Caco-2 (cell line): ENCODE measurements at regions not wholly inside any gene's neighbourhood (a gene's known extent, or its start where the extent isn't known, plus 50 kb on each side); places are given as distances from the start of the nearest gene placed in this dataset.
"Not testable (repeated sequence)": the region's sequence is repeated elsewhere in the genome, so short reads cannot be mapped to it uniquely, and the experiment has no call there.

ENCODE experiments used
- BruUV-seq: library from RNA; stranded (reverse); fragments of 400-500 nt; replicated peaks from 2 replicates; lab custom pipeline; 2021; lab: Mats Ljungman, UMichigan
- CTCF ChIA-PET: fragments of 300-600 bp; sonication (Branson Sonifier 250); formaldehyde crosslinking; loops from one replicate; lab custom pipeline; 2022; ENCODE audit warnings: antibody characterized with exemption; lab: Charles Lee
- POLR2A ChIA-PET: fragments of 300-600 bp; sonication (Branson Sonifier 250); formaldehyde crosslinking; loops from one replicate; lab custom pipeline; 2022; ENCODE audit warnings: antibody characterized with exemption; lab: Charles Lee
- DNase-seq, 2 experiments: peaks; one replicate each; pipeline versions ENCODE4 v3.0.0 to v3.0.0-alpha.2; 2020 to 2022
- H3K27me3 ChIP-seq: replicated peaks from 2 replicates; pipeline ENCODE4 v1.6.0; 2011; ENCODE audit warnings: low read length; ENCODE audit not compliant: control insufficient read depth, insufficient read depth
- H3K36me3 ChIP-seq: 2 replicates; pipeline ENCODE4 v1.5.1; 2011; ENCODE audit warnings: low read length; ENCODE audit not compliant: control insufficient read depth, insufficient read depth
- H3K4me1 ChIP-seq: fragments of 250-450 bp; sonication (Bioruptor Pico); 2 replicates; pipeline ENCODE4 v1.5.1; 2020; ENCODE audit warnings: mild to moderate bottlenecking
- H3K4me3 ChIP-seq: 2 replicates; pipeline ENCODE4 v1.5.1; 2011; ENCODE audit warnings: low read depth, mild to moderate bottlenecking, control low read depth, low read length
- H3K9me3 ChIP-seq: fragments of 250-450 bp; sonication (Bioruptor Pico); 2 replicates; pipeline ENCODE4 v1.5.1; 2020; ENCODE audit warnings: mild to moderate bottlenecking, moderate library complexity
- H3K27ac Mint-ChIP-seq: one replicate; pipeline ENCODE4 v1.8.0; 2022; ENCODE audit warnings: mixed read lengths; ENCODE audit not compliant: unreplicated experiment
- H3K27me3 Mint-ChIP-seq: one replicate; pipeline ENCODE4 v1.8.0; 2022; ENCODE audit warnings: mixed read lengths; ENCODE audit not compliant: insufficient read depth, unreplicated experiment
- H3K36me3 Mint-ChIP-seq: one replicate; pipeline ENCODE4 v1.8.0; 2022; ENCODE audit warnings: mild to moderate bottlenecking, mixed read lengths; ENCODE audit not compliant: insufficient read depth, unreplicated experiment
- H3K4me1 Mint-ChIP-seq: one replicate; pipeline ENCODE4 v1.8.0; 2022; ENCODE audit warnings: low read depth, mixed read lengths; ENCODE audit not compliant: unreplicated experiment
- H3K4me3 Mint-ChIP-seq: one replicate; pipeline ENCODE4 v1.8.0; 2022; ENCODE audit warnings: mild to moderate bottlenecking, moderate library complexity, mixed read lengths; ENCODE audit not compliant: unreplicated experiment
- H3K9me3 Mint-ChIP-seq: one replicate; pipeline ENCODE4 v1.8.0; 2022; ENCODE audit warnings: mixed read lengths; ENCODE audit not compliant: unreplicated experiment
- intact Hi-C: fragments of 100-400 bp; cut with micrococcal nuclease; formaldehyde crosslinking; loops from one replicate; pipeline ENCODE4 v1.10.0; 2022; ENCODE audit not compliant: unreplicated experiment
- TF ChIP-seq, protein P1 (sequence below), 2 experiments: fragments of 200-600 bp in 1 of 2; IDR thresholded peaks; 1 replicate in 1 of 2; 2 replicates in 1 of 2; pipeline versions ENCODE4 v1.5.1 to v1.8.0; 2011 to 2022; ENCODE audit warnings: antibody characterized with exemption in 1 of 2, control low read depth in 1 of 2, inconsistent platforms in 1 of 2, low read depth in 1 of 2, low read length in 1 of 2, mild to moderate bottlenecking in 1 of 2, moderate library complexity in 1 of 2; ENCODE audit not compliant: insufficient read depth in 1 of 2, severe bottlenecking in 1 of 2, unreplicated experiment in 1 of 2

DNA sequence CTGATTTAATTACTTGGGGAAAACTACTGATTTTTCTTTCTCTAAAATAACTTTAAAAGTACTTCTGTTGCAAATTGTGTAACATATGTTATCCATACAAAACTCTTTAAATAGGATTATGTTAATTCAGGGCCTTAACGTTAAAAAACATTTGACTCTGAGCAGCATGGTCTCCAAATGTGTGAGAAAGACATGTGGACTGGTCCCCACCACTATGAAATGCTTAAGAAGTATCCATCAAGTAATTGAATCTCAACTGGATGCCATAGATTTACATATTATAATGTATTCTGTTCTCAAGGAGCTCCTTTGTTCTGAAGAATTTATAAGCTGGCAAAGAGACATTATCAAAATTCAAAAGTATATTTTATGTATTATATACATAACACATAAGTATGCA is 130.8 kb upstream of the HEY2 start:
- intact Hi-C loops: no loop called here
- no TSS peak for BruUV-seq

DNA sequence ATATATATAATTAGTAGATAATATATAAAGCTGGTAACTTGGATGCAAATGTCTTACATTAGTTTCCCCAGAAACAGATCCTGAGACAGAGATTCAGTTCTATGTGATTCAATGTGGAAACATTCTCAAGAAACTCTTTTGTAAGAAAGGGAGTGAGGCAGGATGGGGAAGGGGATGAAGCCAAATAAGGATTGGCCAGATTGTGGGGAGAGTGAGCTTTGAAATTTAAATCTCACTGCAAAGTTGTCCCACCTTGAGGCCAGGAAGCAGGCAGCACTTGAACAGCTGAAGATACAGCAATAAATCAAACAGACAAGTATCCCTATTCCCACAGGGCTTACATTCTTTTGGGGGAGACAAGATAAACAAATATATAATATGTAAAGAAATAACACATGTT is 126.3 kb upstream of the HEY2 start:
- no peak overlapping the region for H3K4me3 ChIP-seq
- DNase-seq: no peak
- Mint-ChIP-seq H3K9me3 (no peaks in the 10 kb centered on the region), H3K36me3 (no peaks in the 10 kb centered on the region), H3K27me3 (peaks cover 23% of the 10 kb centered on the region), H3K4me1 (no peaks in the 10 kb centered on the region), H3K4me3 (no peak overlapping the region), H3K27ac (no peak overlapping the region)
- H3K27me3 ChIP-seq: no peaks in the 10 kb centered on the region
- no peaks in the 10 kb centered on the region for H3K36me3 ChIP-seq
- intact Hi-C loops: no loop called here
- POLR2A ChIA-PET: no interaction called here
- no peaks in the 10 kb centered on the region for H3K9me3 ChIP-seq
- H3K4me1 ChIP-seq: no peaks in the 10 kb centered on the region
- CTCF ChIA-PET: no interaction called here
- TF ChIP-seq, protein P1, sequence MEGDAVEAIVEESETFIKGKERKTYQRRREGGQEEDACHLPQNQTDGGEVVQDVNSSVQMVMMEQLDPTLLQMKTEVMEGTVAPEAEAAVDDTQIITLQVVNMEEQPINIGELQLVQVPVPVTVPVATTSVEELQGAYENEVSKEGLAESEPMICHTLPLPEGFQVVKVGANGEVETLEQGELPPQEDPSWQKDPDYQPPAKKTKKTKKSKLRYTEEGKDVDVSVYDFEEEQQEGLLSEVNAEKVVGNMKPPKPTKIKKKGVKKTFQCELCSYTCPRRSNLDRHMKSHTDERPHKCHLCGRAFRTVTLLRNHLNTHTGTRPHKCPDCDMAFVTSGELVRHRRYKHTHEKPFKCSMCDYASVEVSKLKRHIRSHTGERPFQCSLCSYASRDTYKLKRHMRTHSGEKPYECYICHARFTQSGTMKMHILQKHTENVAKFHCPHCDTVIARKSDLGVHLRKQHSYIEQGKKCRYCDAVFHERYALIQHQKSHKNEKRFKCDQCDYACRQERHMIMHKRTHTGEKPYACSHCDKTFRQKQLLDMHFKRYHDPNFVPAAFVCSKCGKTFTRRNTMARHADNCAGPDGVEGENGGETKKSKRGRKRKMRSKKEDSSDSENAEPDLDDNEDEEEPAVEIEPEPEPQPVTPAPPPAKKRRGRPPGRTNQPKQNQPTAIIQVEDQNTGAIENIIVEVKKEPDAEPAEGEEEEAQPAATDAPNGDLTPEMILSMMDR (IDR thresholded peaks at IDR 0.05; ENCODE audit: insufficient read depth in 1 of 2, low read depth in 1 of 2, low read length in 1 of 2, severe bottlenecking in 1 of 2, unreplicated experiment in 1 of 2): no peak
- BruUV-seq: no TSS peak

More for the DNA sequence above, 130.8 kb upstream of the HEY2 start:
- no peaks in the 10 kb centered on the region for H3K9me3 ChIP-seq
- no peaks in the 10 kb centered on the region for H3K27me3 ChIP-seq
- no peaks in the 10 kb centered on the region for H3K36me3 Mint-ChIP-seq
- H3K9me3 Mint-ChIP-seq: no peaks in the 10 kb centered on the region
- H3K4me3 Mint-ChIP-seq: no peak overlapping the region
- H3K27ac Mint-ChIP-seq: no peak overlapping the region
- no peaks in the 10 kb centered on the region for H3K36me3 ChIP-seq
- no peaks in the 10 kb centered on the region for H3K4me1 ChIP-seq
- POLR2A ChIA-PET: no interaction called here
- CTCF ChIA-PET: no interaction called here
- TF ChIP-seq, protein P1 (IDR thresholded peaks at IDR 0.05; ENCODE audit: insufficient read depth in 1 of 2, low read depth in 1 of 2, low read length in 1 of 2, severe bottlenecking in 1 of 2, unreplicated experiment in 1 of 2): no peak
- DNase-seq: no peak
- H3K4me1 Mint-ChIP-seq: no peaks in the 10 kb centered on the region
- H3K4me3 ChIP-seq: no peak overlapping the region
- peaks cover 6% of the 10 kb centered on the region for H3K27me3 Mint-ChIP-seq

DNA sequence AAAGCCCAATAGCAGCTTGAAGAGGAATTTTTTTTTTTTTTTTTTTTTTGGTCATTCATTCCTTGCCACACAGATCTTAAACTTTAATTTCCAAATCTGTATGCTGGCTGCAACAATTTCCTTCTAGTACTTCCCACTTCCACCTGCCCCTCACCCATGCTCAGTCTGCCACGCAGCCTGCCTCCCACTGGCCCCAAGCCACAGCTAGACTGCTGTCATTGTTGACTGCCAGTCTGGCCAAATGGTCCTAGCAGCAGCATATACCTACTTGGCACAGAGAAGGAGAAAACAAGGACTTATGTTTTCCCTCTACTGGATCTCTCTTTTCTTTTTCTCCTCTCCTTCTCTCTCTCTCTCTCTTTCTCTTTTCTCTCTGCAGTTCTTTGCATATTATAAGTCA is 118.3 kb upstream of the HEY2 start:
- ChIA-PET POLR2A (no interaction called here), CTCF (no interaction called here)
- Histone ChIP-seq H3K9me3 (no peaks in the 10 kb centered on the region), H3K4me1 (no peaks in the 10 kb centered on the region), H3K27me3 (no peaks in the 10 kb centered on the region; the same call in 1 of the 2 replicates), H3K36me3 (no peaks in the 10 kb centered on the region), H3K4me3 (no peak overlapping the region)
- TF ChIP-seq, protein P1 (IDR thresholded peaks at IDR 0.05; ENCODE audit: insufficient read depth in 1 of 2, low read depth in 1 of 2, low read length in 1 of 2, severe bottlenecking in 1 of 2, unreplicated experiment in 1 of 2): no peak
- Mint-ChIP-seq H3K36me3 (no peaks in the 10 kb centered on the region), H3K4me1 (no peaks in the 10 kb centered on the region), H3K4me3 (no peak overlapping the region), H3K9me3 (no peaks in the 10 kb centered on the region), H3K27me3 (peaks cover 20% of the 10 kb centered on the region), H3K27ac (no peak overlapping the region)
- BruUV-seq: no TSS peak
- DNase-seq: no peak
- intact Hi-C loops: loop anchor here (10.0 kb wide), 1 partner anchor 316 kb away; no protein-coding TSS in a partner anchor

DNA sequence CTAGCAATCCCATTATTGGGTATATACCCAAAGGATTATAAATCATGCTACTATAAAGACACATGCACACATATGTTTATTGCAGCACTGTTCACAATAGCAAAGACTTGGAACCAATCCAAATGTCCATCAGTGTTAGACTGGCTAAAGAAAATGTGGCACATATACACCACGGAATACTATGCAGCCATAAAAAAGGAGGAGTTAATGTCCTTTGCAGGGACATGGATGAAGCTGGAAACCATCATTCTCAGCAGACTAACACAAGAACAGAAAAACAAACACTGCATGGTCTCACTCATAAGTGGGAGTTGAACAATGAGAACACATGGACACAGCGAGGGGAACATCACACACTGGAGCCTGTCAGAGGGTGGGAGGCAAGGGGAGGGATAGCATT is 113.4 kb upstream of the HEY2 start:
- H3K9me3 ChIP-seq, H3K9me3 Mint-ChIP-seq, H3K4me1 Mint-ChIP-seq, CTCF ChIA-PET, DNase-seq, H3K4me1 ChIP-seq, H3K4me3 ChIP-seq, H3K27me3 ChIP-seq, BruUV-seq, H3K36me3 ChIP-seq, POLR2A ChIA-PET, H3K27ac Mint-ChIP-seq, H3K4me3 Mint-ChIP-seq, H3K36me3 Mint-ChIP-seq, H3K27me3 Mint-ChIP-seq: not testable (repeated sequence)
- intact Hi-C loops: loop anchor here (10.0 kb wide), 1 partner anchor 321 kb away; no protein-coding TSS in a partner anchor
